H9 (cell line): ENCODE measurements at regions not wholly inside any gene's neighbourhood (a gene's known extent, or its start where the extent isn't known, plus 50 kb on each side); places are given as distances from the start of the nearest gene placed in this dataset.

Experiments
- DNase-seq: peaks from one replicate; pipeline ENCODE4 v3.0.0-alpha.2; 2017
- H2AFZ ChIP-seq: one replicate; pipeline ENCODE4 v1.6.1; 2013; ENCODE audit warnings: mild to moderate bottlenecking, low read length, control low read depth, moderate library complexity
- H2AK5ac ChIP-seq: 2 replicates; pipeline ENCODE4 v1.6.1; 2013; ENCODE audit warnings: low read length, control low read depth, mixed read lengths; ENCODE audit not compliant: insufficient read length
- H2BK120ac ChIP-seq: one replicate; pipeline ENCODE4 v1.6.1; 2013; ENCODE audit warnings: low read depth, mild to moderate bottlenecking, low read length, control low read depth, inconsistent platforms; ENCODE audit not compliant: poor library complexity, severe bottlenecking
- H2BK12ac ChIP-seq: 2 replicates; pipeline ENCODE4 v1.6.1; 2013; ENCODE audit warnings: low read length, control low read depth, mixed read lengths, low read depth; ENCODE audit not compliant: insufficient read length
- H2BK15ac ChIP-seq: 2 replicates; pipeline ENCODE4 v1.6.1; 2013; ENCODE audit warnings: low read depth, low read length, control low read depth
- H2BK20ac ChIP-seq: one replicate; pipeline ENCODE4 v1.6.1; 2013; ENCODE audit warnings: low read depth, mild to moderate bottlenecking, low read length, control low read depth, inconsistent platforms; ENCODE audit not compliant: poor library complexity, severe bottlenecking
- H2BK5ac ChIP-seq: 2 replicates; pipeline ENCODE4 v1.6.1; 2013; ENCODE audit warnings: low read length, control low read depth, mixed read lengths; ENCODE audit not compliant: insufficient read length
- H3K14ac ChIP-seq: 2 replicates; pipeline ENCODE4 v1.6.1; 2013; ENCODE audit warnings: low read length, control low read depth; ENCODE audit not compliant: insufficient read depth
- H3K18ac ChIP-seq: 2 replicates; pipeline ENCODE4 v1.6.1; 2013; ENCODE audit warnings: low read depth, mild to moderate bottlenecking, mixed read lengths, low read length, control low read depth; ENCODE audit not compliant: insufficient read length
- H3K23ac ChIP-seq: 2 replicates; pipeline ENCODE4 v1.6.1; 2013; ENCODE audit warnings: low read length, control low read depth, mixed read lengths, low read depth; ENCODE audit not compliant: insufficient read length
- H3K23me2 ChIP-seq: 2 replicates; pipeline ENCODE4 v1.6.1; 2013; ENCODE audit warnings: low read depth, mild to moderate bottlenecking, mixed read lengths, low read length, control low read depth; ENCODE audit not compliant: insufficient read length, poor library complexity, severe bottlenecking
- H3K27ac ChIP-seq: 2 replicates; pipeline ENCODE4 v1.5.1; 2013; ENCODE audit warnings: low read length, control low read depth, mixed read lengths, low read depth; ENCODE audit not compliant: insufficient read length
- H3K27me3 ChIP-seq: 2 replicates; pipeline ENCODE4 v1.6.1; 2013; ENCODE audit warnings: low read length, control low read depth, inconsistent platforms; ENCODE audit not compliant: insufficient read depth
- H3K4ac ChIP-seq: 2 replicates; pipeline ENCODE4 v1.6.1; 2013; ENCODE audit warnings: low read depth, mild to moderate bottlenecking, control low read depth, inconsistent platforms, low read length, moderate library complexity
- H3K4me1 ChIP-seq: 2 replicates; pipeline ENCODE4 v1.6.1; 2013; ENCODE audit warnings: low read length, control low read depth, inconsistent platforms; ENCODE audit not compliant: insufficient read depth
- H3K4me2 ChIP-seq: 2 replicates; pipeline ENCODE4 v1.6.1; 2013; ENCODE audit warnings: low read length, control low read depth, mixed read lengths; ENCODE audit not compliant: insufficient read length, insufficient read depth
- H3K56ac ChIP-seq: 2 replicates; pipeline ENCODE4 v1.6.1; 2013; ENCODE audit warnings: low read depth, mild to moderate bottlenecking, mixed read lengths, low read length, control low read depth; ENCODE audit not compliant: insufficient read length
- H3K79me1 ChIP-seq: 2 replicates; pipeline ENCODE4 v1.6.1; 2013; ENCODE audit warnings: low read depth, mild to moderate bottlenecking, moderate library complexity, low read length, control low read depth, inconsistent platforms; ENCODE audit not compliant: insufficient read depth, poor library complexity, severe bottlenecking
- H3K79me2 ChIP-seq: 2 replicates; pipeline ENCODE4 v1.6.1; 2013; ENCODE audit warnings: low read length, control low read depth, inconsistent platforms; ENCODE audit not compliant: insufficient read depth
- H3K9ac ChIP-seq: 2 replicates; pipeline ENCODE4 v1.6.1; 2013; ENCODE audit warnings: low read length, control low read depth, mixed read lengths; ENCODE audit not compliant: insufficient read length; ENCODE audit errors: extremely low read depth
- H3K9me3 ChIP-seq: one replicate; pipeline ENCODE4 v1.6.1; 2013; ENCODE audit warnings: low read depth, low read length, inconsistent platforms; ENCODE audit not compliant: control insufficient read depth
- H3T11ph ChIP-seq: one replicate; pipeline ENCODE4 v1.6.1; 2013; ENCODE audit warnings: mild to moderate bottlenecking, low read length, control low read depth, inconsistent platforms
- H4K20me1 ChIP-seq: one replicate; pipeline ENCODE4 v1.6.1; 2013; ENCODE audit not compliant: control insufficient read depth, insufficient read length, insufficient read depth
- H4K5ac ChIP-seq: 2 replicates; pipeline ENCODE4 v1.6.1; 2013; ENCODE audit warnings: low read depth, mild to moderate bottlenecking, mixed read lengths, low read length, control low read depth; ENCODE audit not compliant: insufficient read length
- H4K8ac ChIP-seq: replicated peaks from 2 replicates; pipeline ENCODE4 v1.6.1; 2013; ENCODE audit warnings: low read length, control low read depth, mixed read lengths, low read depth; ENCODE audit not compliant: insufficient read length
- H4K91ac ChIP-seq: 2 replicates; pipeline ENCODE4 v1.6.1; 2013; ENCODE audit warnings: low read depth, mild to moderate bottlenecking, moderate library complexity, mixed read lengths, low read length, control low read depth; ENCODE audit not compliant: insufficient read length
- H3K27ac Mint-ChIP-seq, 3 experiments: 2 replicates in 2 of 3; 3 replicates in 1 of 3; pipeline ENCODE4 v1.8.0; 2020 to 2021; ENCODE audit warnings: mixed read lengths in 3 of 3, mild to moderate bottlenecking in 1 of 3, moderate library complexity in 1 of 3
- H3K27me3 Mint-ChIP-seq: 2 replicates; pipeline ENCODE4 v1.8.0; 2021; ENCODE audit warnings: low read depth, mild to moderate bottlenecking, moderate library complexity, mixed read lengths
- H3K36me3 Mint-ChIP-seq, 3 experiments: 2 replicates in 2 of 3; 3 replicates in 1 of 3; pipeline ENCODE4 v1.8.0; 2020 to 2021; ENCODE audit warnings: low read depth in 3 of 3, mixed read lengths in 3 of 3; ENCODE audit not compliant: insufficient read depth in 1 of 3
- H3K4me1 Mint-ChIP-seq, 2 experiments: 2 replicates each; pipeline ENCODE4 v1.8.0; 2020; ENCODE audit warnings: mixed read lengths in 2 of 2
- H3K4me3 Mint-ChIP-seq, 2 experiments: 2 replicates in 1 of 2; 3 replicates in 1 of 2; pipeline ENCODE4 v1.8.0; 2020 to 2021; ENCODE audit warnings: mild to moderate bottlenecking in 2 of 2, mixed read lengths in 2 of 2, moderate library complexity in 1 of 2
- H3K9me3 Mint-ChIP-seq, 2 experiments: 2 replicates in 1 of 2; 3 replicates in 1 of 2; pipeline ENCODE4 v1.8.0; 2020; ENCODE audit warnings: mild to moderate bottlenecking in 2 of 2, mixed read lengths in 2 of 2, moderate library complexity in 1 of 2
- WGBS: extraction: QIAGEN DNeasy Blood & Tissue Kit; methylation state at CpG from one replicate; pipeline ENCODE4 v1.1.7; 2013; ENCODE audit warnings: missing lambda C conversion rate, low lambda C conversion rate, mixed read lengths; ENCODE audit not compliant: insufficient read length; ENCODE audit errors: extremely low coverage; 5-methylcytosine and 5-hydroxymethylcytosine counted together
- TF ChIP-seq, protein P1 (sequence below): fragments of 200-600 bp; sonication (generic); conservative IDR thresholded peaks from 3 replicates; pipeline ENCODE4 v1.8.0; 2021; ENCODE audit warnings: antibody characterized with exemption, mild to moderate bottlenecking

- Histone ChIP-seq H3K9ac (no peak overlapping the region), H4K5ac (no peak overlapping the region), H2AK5ac (no peak overlapping the region), H2BK15ac (no peak overlapping the region), H3K4me1 (no peaks in the 10 kb centered on the region; the same call in 1 of the 2 replicates), H3K4me2 (no peak overlapping the region), H4K91ac (no peak overlapping the region), H3K27ac (no peak overlapping the region), H2BK5ac (no peak overlapping the region), H3K23ac (no peak overlapping the region), H3K18ac (no peak overlapping the region), H3K4ac (no peak overlapping the region), H2BK20ac (no peak overlapping the region), H3K27me3 (no peaks in the 10 kb centered on the region), H3K9me3 (no peaks in the 10 kb centered on the region), H4K20me1 (no peaks in the 10 kb centered on the region), H2BK12ac (peak overlapping the region; percentile 22), H2AFZ (no peak overlapping the region), H3T11ph (no peak overlapping the region), H3K79me2 (no peaks in the 10 kb centered on the region), H3K56ac (no peak overlapping the region), H3K79me1 (no peaks in the 10 kb centered on the region), H3K14ac (no peak overlapping the region), H2BK120ac (no peak overlapping the region), H3K23me2 (no peaks in the 10 kb centered on the region), H4K8ac (no peak overlapping the region)
- H3K9me3 Mint-ChIP-seq, result peaks cover 3 to 4% of the 10 kb centered on the region in 2 experiments
- peak overlapping the region in 1 of 3 experiments; percentile 20; a peak in 2 of 7 replicates for H3K27ac Mint-ChIP-seq
- peaks cover 31 to 33% of the 10 kb centered on the region in 2 experiments for H3K4me1 Mint-ChIP-seq
- no peak for DNase-seq
- TF ChIP-seq, protein P1, sequence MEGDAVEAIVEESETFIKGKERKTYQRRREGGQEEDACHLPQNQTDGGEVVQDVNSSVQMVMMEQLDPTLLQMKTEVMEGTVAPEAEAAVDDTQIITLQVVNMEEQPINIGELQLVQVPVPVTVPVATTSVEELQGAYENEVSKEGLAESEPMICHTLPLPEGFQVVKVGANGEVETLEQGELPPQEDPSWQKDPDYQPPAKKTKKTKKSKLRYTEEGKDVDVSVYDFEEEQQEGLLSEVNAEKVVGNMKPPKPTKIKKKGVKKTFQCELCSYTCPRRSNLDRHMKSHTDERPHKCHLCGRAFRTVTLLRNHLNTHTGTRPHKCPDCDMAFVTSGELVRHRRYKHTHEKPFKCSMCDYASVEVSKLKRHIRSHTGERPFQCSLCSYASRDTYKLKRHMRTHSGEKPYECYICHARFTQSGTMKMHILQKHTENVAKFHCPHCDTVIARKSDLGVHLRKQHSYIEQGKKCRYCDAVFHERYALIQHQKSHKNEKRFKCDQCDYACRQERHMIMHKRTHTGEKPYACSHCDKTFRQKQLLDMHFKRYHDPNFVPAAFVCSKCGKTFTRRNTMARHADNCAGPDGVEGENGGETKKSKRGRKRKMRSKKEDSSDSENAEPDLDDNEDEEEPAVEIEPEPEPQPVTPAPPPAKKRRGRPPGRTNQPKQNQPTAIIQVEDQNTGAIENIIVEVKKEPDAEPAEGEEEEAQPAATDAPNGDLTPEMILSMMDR, result no peak
- WGBS, result no CpG with 5 or more reads among the region's 9 CpGs
- no peak overlapping the region for H3K4me3 Mint-ChIP-seq
- peaks cover 6% of the 10 kb centered on the region for H3K27me3 Mint-ChIP-seq
- H3K36me3 Mint-ChIP-seq, result peaks cover 0 to 4% (median 0%) of the 10 kb centered on the region in 3 experiments; a peak in 1 of 7 replicates
Observed at GRCh38 chr2:45068571-45069140, 59.4 kb upstream of the SIX2 start.
